A673 (cell line): ENCODE measurements at regions not wholly inside any gene's neighbourhood (a gene's known extent, or its start where the extent isn't known, plus 50 kb on each side); places are given as distances from the start of the nearest gene placed in this dataset.

Experiments used
- EZH2 ChIP-seq: fragments of 200-600 bp; sonication (generic); IDR thresholded peaks from 2 replicates; pipeline ENCODE4 v1.6.1; 2017; ENCODE audit warnings: borderline replicate concordance, low read depth, mild to moderate bottlenecking, mixed read lengths, antibody characterized with exemption, low read length; ENCODE audit not compliant: poor library complexity, severe bottlenecking
- TF ChIP-seq, protein P1 (sequence below): fragments of 300-800, 200-600 bp; sonication (generic); conservative IDR thresholded peaks from 2 replicates; pipeline ENCODE4 v1.5.1; 2017; ENCODE audit warnings: low read depth, mild to moderate bottlenecking, antibody characterized with exemption, low read length, moderate library complexity, mixed read lengths

GRCh38 chr9:21570643-21571275 lies 88.6 kb upstream of the IFNE start:
- TF ChIP-seq, protein P1, sequence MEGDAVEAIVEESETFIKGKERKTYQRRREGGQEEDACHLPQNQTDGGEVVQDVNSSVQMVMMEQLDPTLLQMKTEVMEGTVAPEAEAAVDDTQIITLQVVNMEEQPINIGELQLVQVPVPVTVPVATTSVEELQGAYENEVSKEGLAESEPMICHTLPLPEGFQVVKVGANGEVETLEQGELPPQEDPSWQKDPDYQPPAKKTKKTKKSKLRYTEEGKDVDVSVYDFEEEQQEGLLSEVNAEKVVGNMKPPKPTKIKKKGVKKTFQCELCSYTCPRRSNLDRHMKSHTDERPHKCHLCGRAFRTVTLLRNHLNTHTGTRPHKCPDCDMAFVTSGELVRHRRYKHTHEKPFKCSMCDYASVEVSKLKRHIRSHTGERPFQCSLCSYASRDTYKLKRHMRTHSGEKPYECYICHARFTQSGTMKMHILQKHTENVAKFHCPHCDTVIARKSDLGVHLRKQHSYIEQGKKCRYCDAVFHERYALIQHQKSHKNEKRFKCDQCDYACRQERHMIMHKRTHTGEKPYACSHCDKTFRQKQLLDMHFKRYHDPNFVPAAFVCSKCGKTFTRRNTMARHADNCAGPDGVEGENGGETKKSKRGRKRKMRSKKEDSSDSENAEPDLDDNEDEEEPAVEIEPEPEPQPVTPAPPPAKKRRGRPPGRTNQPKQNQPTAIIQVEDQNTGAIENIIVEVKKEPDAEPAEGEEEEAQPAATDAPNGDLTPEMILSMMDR, result no peak
- TF ChIP-seq EZH2, result no peak
